ENCODE measurements at regions not wholly inside any gene's neighbourhood (a gene's known extent, or its start where the extent isn't known, plus 50 kb on each side); places are given as distances from the start of the nearest gene placed in this dataset.

DNA sequence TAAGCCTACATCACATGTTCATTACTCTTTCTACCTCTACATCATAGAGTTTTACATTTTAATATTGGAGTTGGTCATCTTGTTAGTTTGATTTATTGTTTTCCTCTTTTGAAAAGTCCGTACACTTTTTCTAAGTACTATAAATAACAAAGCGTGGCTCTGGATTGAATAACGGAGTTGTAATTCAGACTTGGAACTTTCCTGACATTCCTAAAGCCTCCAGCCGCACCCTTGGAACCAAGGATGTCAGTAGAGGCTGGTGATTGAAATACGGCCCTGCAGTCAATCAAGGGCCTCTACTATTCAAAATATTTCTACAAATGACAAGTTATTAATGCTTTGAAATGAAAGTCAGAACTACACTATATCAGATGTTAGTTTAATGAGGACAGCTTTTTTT lies 301.9 kb upstream of the TBX18 start:
- TF ChIP-seq, protein P1, sequence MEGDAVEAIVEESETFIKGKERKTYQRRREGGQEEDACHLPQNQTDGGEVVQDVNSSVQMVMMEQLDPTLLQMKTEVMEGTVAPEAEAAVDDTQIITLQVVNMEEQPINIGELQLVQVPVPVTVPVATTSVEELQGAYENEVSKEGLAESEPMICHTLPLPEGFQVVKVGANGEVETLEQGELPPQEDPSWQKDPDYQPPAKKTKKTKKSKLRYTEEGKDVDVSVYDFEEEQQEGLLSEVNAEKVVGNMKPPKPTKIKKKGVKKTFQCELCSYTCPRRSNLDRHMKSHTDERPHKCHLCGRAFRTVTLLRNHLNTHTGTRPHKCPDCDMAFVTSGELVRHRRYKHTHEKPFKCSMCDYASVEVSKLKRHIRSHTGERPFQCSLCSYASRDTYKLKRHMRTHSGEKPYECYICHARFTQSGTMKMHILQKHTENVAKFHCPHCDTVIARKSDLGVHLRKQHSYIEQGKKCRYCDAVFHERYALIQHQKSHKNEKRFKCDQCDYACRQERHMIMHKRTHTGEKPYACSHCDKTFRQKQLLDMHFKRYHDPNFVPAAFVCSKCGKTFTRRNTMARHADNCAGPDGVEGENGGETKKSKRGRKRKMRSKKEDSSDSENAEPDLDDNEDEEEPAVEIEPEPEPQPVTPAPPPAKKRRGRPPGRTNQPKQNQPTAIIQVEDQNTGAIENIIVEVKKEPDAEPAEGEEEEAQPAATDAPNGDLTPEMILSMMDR (IDR thresholded peaks at IDR 0.05; ENCODE audit: low read depth, low read length): no peak
- TF ChIP-seq POLR2A (IDR thresholded peaks at IDR 0.05; ENCODE audit: extremely low read depth, insufficient read length): no peak
- TF ChIP-seq MYC (IDR thresholded peaks at IDR 0.05; ENCODE audit: low read depth, low read length): no peak
